Endothelial cell (in vitro differentiated cells): ENCODE measurements at regions not wholly inside any gene's neighbourhood (a gene's known extent, or its start where the extent isn't known, plus 50 kb on each side); places are given as distances from the start of the nearest gene placed in this dataset.

Source experiments
- DNase-seq: peaks from one replicate; pipeline ENCODE4 v3.0.0; 2021; ENCODE audit warnings: low spot score
- H3K27ac Mint-ChIP-seq: one replicate; pipeline ENCODE4 v1.8.0; 2021; ENCODE audit warnings: mixed read lengths, inconsistent platforms; ENCODE audit not compliant: unreplicated experiment
- H3K27me3 Mint-ChIP-seq: one replicate; pipeline ENCODE4 v1.8.0; 2021; ENCODE audit warnings: mild to moderate bottlenecking, moderate library complexity, mixed read lengths, inconsistent platforms; ENCODE audit not compliant: unreplicated experiment
- H3K36me3 Mint-ChIP-seq: one replicate; pipeline ENCODE4 v1.8.0; 2021; ENCODE audit warnings: mild to moderate bottlenecking, low read depth, mixed read lengths, inconsistent platforms; ENCODE audit not compliant: unreplicated experiment
- H3K4me1 Mint-ChIP-seq: one replicate; pipeline ENCODE4 v1.8.0; 2021; ENCODE audit warnings: mild to moderate bottlenecking, mixed read lengths, inconsistent platforms; ENCODE audit not compliant: unreplicated experiment
- H3K4me3 Mint-ChIP-seq: one replicate; pipeline ENCODE4 v1.8.0; 2021; ENCODE audit warnings: mild to moderate bottlenecking, mixed read lengths, inconsistent platforms; ENCODE audit not compliant: unreplicated experiment
- H3K9me3 Mint-ChIP-seq: one replicate; pipeline ENCODE4 v1.8.0; 2021; ENCODE audit warnings: mixed read lengths, inconsistent platforms; ENCODE audit not compliant: unreplicated experiment
- CTCF ChIP-seq: fragments of 200-600 bp; sonication (generic); IDR thresholded peaks from one replicate; pipeline ENCODE4 v1.5.0; 2021; ENCODE audit warnings: antibody characterized with exemption; ENCODE audit not compliant: unreplicated experiment

- no peak for DNase-seq
- no peak overlapping the region for H3K4me3 Mint-ChIP-seq
- peaks cover 20% of the 10 kb centered on the region for H3K36me3 Mint-ChIP-seq
- H3K9me3 Mint-ChIP-seq: no peaks in the 10 kb centered on the region
- H3K27ac Mint-ChIP-seq: no peak overlapping the region
- TF ChIP-seq CTCF: no peak
- peaks cover 11% of the 10 kb centered on the region for H3K27me3 Mint-ChIP-seq
- peaks cover 13% of the 10 kb centered on the region for H3K4me1 Mint-ChIP-seq
Measured at GRCh38 chr12:124482567-124482893, 84.9 kb downstream of the NCOR2 start.

- TF ChIP-seq CTCF: no peak
- DNase-seq: no peak
- Mint-ChIP-seq H3K27ac (no peak overlapping the region), H3K4me3 (peak overlapping the region; percentile 52), H3K4me1 (peaks cover 10% of the 10 kb centered on the region), H3K36me3 (peaks cover 17% of the 10 kb centered on the region), H3K27me3 (peaks cover 10% of the 10 kb centered on the region), H3K9me3 (no peaks in the 10 kb centered on the region)
Measured at GRCh38 chr12:124481772-124482566, 85.4 kb downstream of the NCOR2 start.

- no peak for TF ChIP-seq CTCF
- Mint-ChIP-seq H3K4me1 (peaks cover 10% of the 10 kb centered on the region), H3K27ac (no peak overlapping the region), H3K27me3 (peaks cover 10% of the 10 kb centered on the region), H3K9me3 (no peaks in the 10 kb centered on the region), H3K4me3 (peak overlapping the region; percentile 52), H3K36me3 (peaks cover 24% of the 10 kb centered on the region)
- no peak for DNase-seq
Measured at GRCh38 chr12:124481257-124481750, 86.1 kb downstream of the NCOR2 start.

GRCh38 chr12:124480469-124481256 is 86.7 kb downstream of the NCOR2 start:
- H3K9me3 Mint-ChIP-seq: no peaks in the 10 kb centered on the region
- no peak for TF ChIP-seq CTCF
- H3K36me3 Mint-ChIP-seq: peaks cover 27% of the 10 kb centered on the region
- no peak for DNase-seq
- peaks cover 13% of the 10 kb centered on the region for H3K27me3 Mint-ChIP-seq
- H3K4me3 Mint-ChIP-seq: no peak overlapping the region
- H3K27ac Mint-ChIP-seq: no peak overlapping the region
- peaks cover 10% of the 10 kb centered on the region for H3K4me1 Mint-ChIP-seq
